H1 (cell line): ENCODE measurements at regions not wholly inside any gene's neighbourhood (a gene's known extent, or its start where the extent isn't known, plus 50 kb on each side); places are given as distances from the start of the nearest gene placed in this dataset.

Experiments
- CTCF ChIA-PET: fragments of 300-600 bp; sonication (Branson Sonifier 250); formaldehyde crosslinking; loops from one replicate; lab custom pipeline; 2021; ENCODE audit not compliant: partially characterized antibody; lab: Charles Lee
- POLR2A ChIA-PET: fragments of 300-600 bp; sonication (Branson Sonifier 250); formaldehyde crosslinking; loops from one replicate; lab custom pipeline; 2021; ENCODE audit warnings: inconsistent platforms; ENCODE audit not compliant: partially characterized antibody; lab: Charles Lee
- DNase-seq, 2 experiments: peaks; one replicate each; pipeline versions ENCODE4 v3.0.0 to v3.0.0-alpha.2; 2010 to 2022; ENCODE audit warnings: low spot score in 2 of 2, low read depth in 1 of 2, mixed read lengths in 1 of 2
- FAIRE-seq: peaks from 2 replicates; lab custom pipeline; 2011; peaks lifted over from hg19 to GRCh38; lab: Jason Lieb, UNC
- H2AFZ ChIP-seq: 2 replicates; pipeline ENCODE4 v1.8.1; 2012; ENCODE audit warnings: low read length, inconsistent platforms
- H2AK5ac ChIP-seq: 2 replicates; pipeline ENCODE4 v1.6.1; 2013; ENCODE audit warnings: low read depth, low read length
- H2BK120ac ChIP-seq: replicated peaks from 2 replicates; pipeline ENCODE3; 2013; ENCODE audit warnings: low read depth, low read length, inconsistent platforms
- H2BK12ac ChIP-seq: 2 replicates; pipeline ENCODE4 v1.6.1; 2013; ENCODE audit warnings: low read depth, low read length
- H2BK15ac ChIP-seq: 2 replicates; pipeline ENCODE4 v1.6.1; 2013; ENCODE audit warnings: low read length
- H2BK20ac ChIP-seq: 2 replicates; pipeline ENCODE4 v1.6.1; 2013; ENCODE audit warnings: low read length
- H2BK5ac ChIP-seq: 2 replicates; pipeline ENCODE4 v1.6.1; 2013; ENCODE audit warnings: low read depth, low read length
- H3K14ac ChIP-seq: 2 replicates; pipeline ENCODE4 v1.6.1; 2013; ENCODE audit warnings: inconsistent platforms; ENCODE audit not compliant: insufficient read length
- H3K18ac ChIP-seq: 2 replicates; pipeline ENCODE4 v1.6.1; 2013; ENCODE audit warnings: low read length; ENCODE audit errors: extremely low read depth
- H3K23ac ChIP-seq: 2 replicates; pipeline ENCODE4 v1.6.1; 2013; ENCODE audit warnings: inconsistent platforms; ENCODE audit not compliant: insufficient read length
- H3K23me2 ChIP-seq: 2 replicates; pipeline ENCODE4 v1.6.1; 2013; ENCODE audit warnings: low read depth, low read length
- H3K27ac ChIP-seq: 2 replicates; pipeline ENCODE4 v1.6.1; 2011; ENCODE audit warnings: low read depth, low read length, inconsistent platforms
- H3K27me3 ChIP-seq, 4 experiments: replicated peaks in 1 of 4; 1 replicate in 1 of 4; 2 replicates in 3 of 4; pipeline versions ENCODE4 v1.6.1 to v1.8.1; 2011 to 2013; ENCODE audit warnings: low read length in 3 of 4, mild to moderate bottlenecking in 3 of 4, inconsistent platforms in 2 of 4, mixed read lengths in 2 of 4, moderate library complexity in 1 of 4; ENCODE audit not compliant: control insufficient read depth in 3 of 4, insufficient read depth in 3 of 4; ENCODE audit errors: extremely low read depth in 1 of 4
- H3K36me3 ChIP-seq, 4 experiments: 2 replicates each; pipeline versions ENCODE4 v1.6.1 to v1.8.1; 2011 to 2013; ENCODE audit warnings: mild to moderate bottlenecking in 4 of 4, low read length in 3 of 4, moderate library complexity in 2 of 4, control low read depth in 1 of 4, inconsistent platforms in 1 of 4; ENCODE audit not compliant: insufficient read depth in 4 of 4, control insufficient read depth in 2 of 4
- H3K4ac ChIP-seq: replicated peaks from 2 replicates; pipeline ENCODE3; 2013; ENCODE audit warnings: low read length, low read depth, mixed read lengths, inconsistent platforms; ENCODE audit not compliant: insufficient read length
- H3K4me1 ChIP-seq, 4 experiments: replicated peaks in 1 of 4; 1 replicate in 1 of 4; 2 replicates in 3 of 4; pipeline versions ENCODE4 v1.6.1 to v1.8.1; 2011 to 2013; ENCODE audit warnings: low read length in 3 of 4, inconsistent platforms in 2 of 4, mixed read lengths in 1 of 4; ENCODE audit not compliant: insufficient read depth in 4 of 4, control insufficient read depth in 3 of 4
- H3K4me2 ChIP-seq, 2 experiments: 2 replicates each; pipeline versions ENCODE4 v1.6.1 to v1.8.1; 2011 to 2013; ENCODE audit warnings: low read depth in 2 of 2, low read length in 2 of 2, control low read depth in 1 of 2, inconsistent platforms in 1 of 2, mild to moderate bottlenecking in 1 of 2; ENCODE audit not compliant: insufficient read depth in 1 of 2
- H3K4me3 ChIP-seq, 4 experiments: fragments of 200-600, 300-600 bp in 1 of 4; sonication (generic), shearing (Covaris generic), sonication (Bioruptor Twin) in 1 of 4; 2 replicates each; pipeline versions ENCODE4 v1.5.1 to v1.8.1; 2011 to 2016; ENCODE audit warnings: low read length in 4 of 4, low read depth in 3 of 4, control low read depth in 2 of 4, inconsistent platforms in 2 of 4, mild to moderate bottlenecking in 2 of 4, mixed read lengths in 1 of 4, moderate library complexity in 1 of 4; ENCODE audit not compliant: insufficient read depth in 2 of 4; ENCODE audit errors: extremely low read depth in 1 of 4
- H3K56ac ChIP-seq: replicated peaks from 2 replicates; pipeline ENCODE3; 2013; ENCODE audit warnings: low read depth, mild to moderate bottlenecking, mixed read lengths, low read length, inconsistent platforms; ENCODE audit not compliant: insufficient read length
- H3K79me1 ChIP-seq: 2 replicates; pipeline ENCODE4 v1.6.1; 2013; ENCODE audit warnings: low read depth, low read length, control low read depth
- H3K79me2 ChIP-seq, 2 experiments: 2 replicates each; pipeline versions ENCODE4 v1.6.1 to v1.8.1; 2012 to 2013; ENCODE audit warnings: low read length in 2 of 2, mild to moderate bottlenecking in 2 of 2, inconsistent platforms in 1 of 2; ENCODE audit not compliant: insufficient read depth in 2 of 2, control insufficient read depth in 1 of 2
- H3K9ac ChIP-seq, 4 experiments: replicated peaks in 1 of 4; 1 replicate in 1 of 4; 2 replicates in 3 of 4; pipeline versions ENCODE4 v1.6.1 to v1.8.1; 2011 to 2013; ENCODE audit warnings: low read depth in 3 of 4, low read length in 3 of 4, control low read depth in 2 of 4, mild to moderate bottlenecking in 2 of 4, moderate library complexity in 2 of 4, inconsistent platforms in 1 of 4; ENCODE audit errors: extremely low read depth in 1 of 4
- H3K9me3 ChIP-seq, 2 experiments: 2 replicates each; pipeline versions ENCODE4 v1.6.1 to v1.8.1; 2012 to 2013; ENCODE audit warnings: mild to moderate bottlenecking in 2 of 2, moderate library complexity in 2 of 2, control low read depth in 1 of 2, inconsistent platforms in 1 of 2, low read depth in 1 of 2, low read length in 1 of 2, mixed read lengths in 1 of 2; ENCODE audit not compliant: insufficient read depth in 2 of 2
- H4K20me1 ChIP-seq, 2 experiments: replicated peaks in 1 of 2; 2 replicates each; pipeline versions ENCODE3 to v1.8.1; 2011 to 2013; ENCODE audit warnings: inconsistent platforms in 2 of 2, low read length in 2 of 2, mild to moderate bottlenecking in 1 of 2; ENCODE audit not compliant: insufficient read depth in 2 of 2, control insufficient read depth in 1 of 2
- H4K5ac ChIP-seq: 2 replicates; pipeline ENCODE4 v1.6.1; 2013; ENCODE audit warnings: low read length, low read depth, mixed read lengths, inconsistent platforms; ENCODE audit not compliant: insufficient read length
- H4K8ac ChIP-seq: 2 replicates; pipeline ENCODE4 v1.8.0; 2013; ENCODE audit warnings: mild to moderate bottlenecking, moderate library complexity, low read length, inconsistent platforms; ENCODE audit not compliant: insufficient read depth; ENCODE audit errors: extremely low read depth
- H4K91ac ChIP-seq: replicated peaks from 2 replicates; pipeline ENCODE3; 2013; ENCODE audit warnings: low read length, mixed read lengths, inconsistent platforms; ENCODE audit not compliant: insufficient read length
- HDAC6 ChIP-seq: IDR thresholded peaks from one replicate; pipeline ENCODE4 v1.7.1; 2012; ENCODE audit warnings: low read depth, mild to moderate bottlenecking, inconsistent platforms, low read length, moderate library complexity
- WGBS, 2 experiments: shearing (Covaris generic) in 1 of 2; methylation state at CpG; one replicate each; pipeline versions ENCODE4 v1.1.6 to v1.1.7; 2013 to 2015; ENCODE audit warnings: low lambda C conversion rate in 2 of 2, mixed read lengths in 2 of 2, inconsistent platforms in 1 of 2, low coverage in 1 of 2, missing lambda C conversion rate in 1 of 2; ENCODE audit not compliant: insufficient replicate concordance in 2 of 2, insufficient coverage in 1 of 2, insufficient read length in 1 of 2; ENCODE audit errors: extremely low coverage in 1 of 2, missing lambda C conversion rate in 1 of 2; 5-methylcytosine and 5-hydroxymethylcytosine counted together

- TF ChIP-seq HDAC6 = no peak
- 96% methylated on average over 4 of the region's 4 CpGs; no CpG with 5 or more reads in 1 of the 2 experiments for WGBS, 2 experiments
Measured at GRCh38 chr5:164869325-164869724, 1363.9 kb downstream of the MAT2B start.

More at GRCh38 chr5:164869325-164869724, 1363.9 kb downstream of the MAT2B start:
- Histone ChIP-seq H4K8ac (no peak overlapping the region), H3K79me1 (no peaks in the 10 kb centered on the region), H4K91ac (no peak overlapping the region), H2AFZ (no peak overlapping the region), H3K79me2 (no peaks in the 10 kb centered on the region), H3K4me1 (no peaks in the 10 kb centered on the region), H3K4ac (no peak overlapping the region), H2BK5ac (no peak overlapping the region), H2BK20ac (no peak overlapping the region), H3K23me2 (no peaks in the 10 kb centered on the region), H3K27ac (no peak overlapping the region), H3K56ac (no peak overlapping the region), H3K23ac (no peak overlapping the region), H4K20me1 (no peaks in the 10 kb centered on the region), H3K9ac (no peak overlapping the region), H3K36me3 (no peaks in the 10 kb centered on the region), H2BK12ac (no peak overlapping the region), H2BK15ac (no peak overlapping the region), H3K9me3 (no peaks in the 10 kb centered on the region), H3K14ac (no peak overlapping the region), H3K4me2 (no peak overlapping the region), H2AK5ac (no peak overlapping the region), H3K27me3 (no peaks in the 10 kb centered on the region), H2BK120ac (no peak overlapping the region), H3K18ac (no peak overlapping the region), H4K5ac (no peak overlapping the region), H3K4me3 (no peak overlapping the region)
- FAIRE-seq (no peak), DNase-seq (no peak)
- ChIA-PET CTCF (no interaction called here), POLR2A (no interaction called here)
